ENCODE measurements at regions not wholly inside any gene's neighbourhood (a gene's known extent, or its start where the extent isn't known, plus 50 kb on each side); places are given as distances from the start of the nearest gene placed in this dataset.

DNA sequence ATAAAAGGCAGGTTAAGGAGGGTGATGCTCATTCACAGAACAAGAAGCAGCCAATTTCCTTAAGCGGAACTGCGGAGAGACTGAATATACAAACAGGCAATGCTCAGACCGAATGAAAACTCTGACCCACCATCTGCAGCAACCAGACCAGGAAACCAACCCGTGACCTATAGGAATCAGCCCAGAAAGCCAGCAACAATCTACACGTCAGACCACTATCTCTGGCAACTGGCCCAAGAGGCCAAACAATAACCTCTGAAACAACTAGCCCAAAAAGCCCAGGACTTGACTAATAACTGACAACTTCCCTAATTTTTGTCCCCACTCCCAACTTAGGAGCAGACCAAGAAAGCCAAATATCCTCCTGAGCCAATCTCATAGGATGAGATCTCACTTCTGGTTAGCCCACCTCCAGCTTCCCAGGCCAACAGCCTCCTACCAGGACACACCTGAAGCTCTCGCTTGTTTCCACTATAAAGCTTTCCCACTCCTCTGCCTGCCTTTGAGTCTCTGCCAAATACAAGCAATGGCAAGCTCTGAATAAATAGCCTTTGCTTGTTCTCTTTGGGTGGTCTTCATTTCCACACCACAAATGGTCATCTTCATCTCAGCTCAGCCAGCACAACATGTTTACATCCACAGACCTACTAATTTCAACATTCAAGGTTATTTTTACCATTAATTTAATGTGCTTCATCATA, 168.5 kb downstream of the HSD17B3 start:
- H3K36me3 ChIP-seq, result no peaks in the 10 kb centered on the region
- WGBS, 2 donors (ENCODE audit: low coverage in 1 of 2), result 88 to 100% methylated on average over 1 to 6 of the region's 6 CpGs
- intact Hi-C loops (cut with DNase I; ENCODE audit: low total_unique reads) (no loop called here), in situ Hi-C loops (cut with MboI; ENCODE audit: low pct_ligation_motif_present in 1 of 4, low pct_unique_long_range_greater_than_20kb in 1 of 4, low sequenced_read_pairs in 3 of 4) (no loop called here)
- H3K9me3 ChIP-seq, result no peaks in the 10 kb centered on the region
- no peaks in the 10 kb centered on the region for H3K27me3 ChIP-seq
- no peak overlapping the region for H3K4me3 ChIP-seq
- H3K4me1 ChIP-seq, result peaks cover 9 to 32% (median 18%) of the 10 kb centered on the region in 4 donors
- TF ChIP-seq, protein P1, sequence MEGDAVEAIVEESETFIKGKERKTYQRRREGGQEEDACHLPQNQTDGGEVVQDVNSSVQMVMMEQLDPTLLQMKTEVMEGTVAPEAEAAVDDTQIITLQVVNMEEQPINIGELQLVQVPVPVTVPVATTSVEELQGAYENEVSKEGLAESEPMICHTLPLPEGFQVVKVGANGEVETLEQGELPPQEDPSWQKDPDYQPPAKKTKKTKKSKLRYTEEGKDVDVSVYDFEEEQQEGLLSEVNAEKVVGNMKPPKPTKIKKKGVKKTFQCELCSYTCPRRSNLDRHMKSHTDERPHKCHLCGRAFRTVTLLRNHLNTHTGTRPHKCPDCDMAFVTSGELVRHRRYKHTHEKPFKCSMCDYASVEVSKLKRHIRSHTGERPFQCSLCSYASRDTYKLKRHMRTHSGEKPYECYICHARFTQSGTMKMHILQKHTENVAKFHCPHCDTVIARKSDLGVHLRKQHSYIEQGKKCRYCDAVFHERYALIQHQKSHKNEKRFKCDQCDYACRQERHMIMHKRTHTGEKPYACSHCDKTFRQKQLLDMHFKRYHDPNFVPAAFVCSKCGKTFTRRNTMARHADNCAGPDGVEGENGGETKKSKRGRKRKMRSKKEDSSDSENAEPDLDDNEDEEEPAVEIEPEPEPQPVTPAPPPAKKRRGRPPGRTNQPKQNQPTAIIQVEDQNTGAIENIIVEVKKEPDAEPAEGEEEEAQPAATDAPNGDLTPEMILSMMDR (IDR thresholded peaks at IDR 0.05), result no peak
- TF ChIP-seq POLR2AphosphoS5 (IDR thresholded peaks at IDR 0.05), result no peak
- no peak for TF ChIP-seq EP300 (IDR thresholded peaks at IDR 0.05; ENCODE audit: low read depth)
- no peak for TF ChIP-seq POLR2A (IDR thresholded peaks at IDR 0.05)
- no peak for DNase-seq
- H3K27ac ChIP-seq, result peak overlapping the region in 1 of 4 donors; percentile 5

DNA sequence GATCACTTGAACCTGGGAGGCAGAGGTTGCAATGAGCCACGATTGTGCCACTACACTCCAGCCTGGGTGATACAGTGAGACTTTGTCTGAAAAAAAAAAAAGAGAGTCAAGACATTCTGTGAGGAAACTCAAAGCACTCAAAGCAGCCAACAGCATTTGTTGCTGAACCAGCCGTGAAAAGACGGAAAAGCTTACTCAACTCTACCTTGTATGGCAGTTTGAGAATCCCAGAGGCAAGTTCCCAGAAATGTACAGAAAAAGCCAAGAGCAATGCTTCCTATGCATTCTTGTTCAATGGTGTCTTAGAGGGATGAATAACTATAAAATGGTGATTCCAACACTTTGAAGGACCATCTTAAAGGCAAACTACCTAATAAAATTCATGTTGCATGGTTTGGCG, 170.2 kb downstream of the HSD17B3 start:
- no peak for TF ChIP-seq EP300 (IDR thresholded peaks at IDR 0.05; ENCODE audit: low read depth)
- TF ChIP-seq POLR2AphosphoS5 (IDR thresholded peaks at IDR 0.05), result no peak
- no peak for TF ChIP-seq POLR2A (IDR thresholded peaks at IDR 0.05)
- TF ChIP-seq, protein P1 (IDR thresholded peaks at IDR 0.05), result no peak
- Histone ChIP-seq H3K4me3 (no peak overlapping the region), H3K27ac (no peak overlapping the region), H3K4me1 (peaks cover 4 to 18% (median 6%) of the 10 kb centered on the region in 4 donors), H3K36me3 (no peaks in the 10 kb centered on the region), H3K9me3 (no peaks in the 10 kb centered on the region), H3K27me3 (no peaks in the 10 kb centered on the region)
- no peak for DNase-seq
- in situ Hi-C loops (cut with MboI; ENCODE audit: low pct_ligation_motif_present in 1 of 4, low pct_unique_long_range_greater_than_20kb in 1 of 4, low sequenced_read_pairs in 3 of 4), result no loop called here
- intact Hi-C loops (cut with DNase I; ENCODE audit: low total_unique reads), result no loop called here
- WGBS, 2 donors (ENCODE audit: low coverage in 1 of 2), result 78% methylated on average over 4 of the region's 4 CpGs; no CpG with 5 or more reads in 1 of the 2 donors

DNA sequence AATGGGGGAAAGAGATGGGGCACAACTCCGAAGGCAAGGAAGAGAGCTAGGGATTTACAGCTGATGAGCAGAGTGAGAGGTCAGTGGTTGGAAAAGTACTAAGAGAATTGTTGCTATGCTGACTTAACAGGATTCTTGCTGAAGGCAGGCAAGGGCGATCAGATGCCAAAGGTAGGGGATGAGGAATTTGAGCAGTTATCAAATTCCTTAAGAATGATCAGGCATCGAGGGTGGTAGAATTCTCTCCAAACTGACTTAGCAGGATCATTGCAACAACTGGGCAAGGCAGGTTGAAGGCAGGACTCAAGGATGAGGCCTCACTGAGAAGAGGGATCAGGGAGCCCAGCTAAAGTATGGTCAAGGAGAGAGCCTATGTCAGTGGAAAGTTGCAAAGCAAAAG, 171.0 kb downstream of the HSD17B3 start:
- Histone ChIP-seq H3K27ac (no peak overlapping the region), H3K4me3 (no peak overlapping the region), H3K36me3 (no peaks in the 10 kb centered on the region), H3K4me1 (peaks cover 0 to 19% (median 0%) of the 10 kb centered on the region in 4 donors), H3K27me3 (no peaks in the 10 kb centered on the region), H3K9me3 (no peaks in the 10 kb centered on the region)
- WGBS, 2 donors (ENCODE audit: low coverage in 1 of 2), result 76 to 92% methylated on average over 3 of the region's 3 CpGs
- intact Hi-C loops (cut with DNase I; ENCODE audit: low total_unique reads) (no loop called here), in situ Hi-C loops (cut with MboI; ENCODE audit: low pct_ligation_motif_present in 1 of 4, low pct_unique_long_range_greater_than_20kb in 1 of 4, low sequenced_read_pairs in 3 of 4) (no loop called here)
- TF ChIP-seq EP300 (IDR thresholded peaks at IDR 0.05; ENCODE audit: low read depth) (no peak), POLR2A (IDR thresholded peaks at IDR 0.05) (no peak), POLR2AphosphoS5 (IDR thresholded peaks at IDR 0.05) (no peak)
- TF ChIP-seq, protein P1 (IDR thresholded peaks at IDR 0.05), result no peak
- DNase-seq, result no peak

DNA sequence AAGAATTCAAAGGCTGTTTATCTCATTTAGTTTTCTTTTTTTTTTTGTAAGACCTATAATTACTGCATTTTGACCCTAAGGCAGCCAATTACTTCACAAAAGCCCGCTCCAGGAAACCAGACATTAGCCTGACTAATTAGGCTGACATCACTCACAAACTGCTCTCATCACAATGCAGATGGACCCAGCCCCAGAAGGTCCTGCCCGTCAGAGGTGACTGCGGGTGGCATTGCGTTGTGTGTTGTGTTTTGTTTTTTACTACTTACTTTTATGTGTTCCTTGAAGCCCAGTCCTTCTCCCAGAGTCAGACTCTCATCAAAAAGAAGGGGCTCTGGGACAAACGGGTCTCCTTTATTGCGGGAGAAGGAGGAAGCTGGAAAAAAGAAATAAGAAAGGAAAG, 172.2 kb downstream of the HSD17B3 start:
- WGBS, 2 donors (ENCODE audit: low coverage in 1 of 2), result 40 to 71% methylated on average over 6 of the region's 6 CpGs
- no peaks in the 10 kb centered on the region for H3K27me3 ChIP-seq
- H3K4me3 ChIP-seq, result no peak overlapping the region
- no peaks in the 10 kb centered on the region for H3K36me3 ChIP-seq
- intact Hi-C loops (cut with DNase I; ENCODE audit: low total_unique reads), result no loop called here
- in situ Hi-C loops (cut with MboI; ENCODE audit: low pct_ligation_motif_present in 1 of 4, low pct_unique_long_range_greater_than_20kb in 1 of 4, low sequenced_read_pairs in 3 of 4), result no loop called here
- DNase-seq, result no peak
- TF ChIP-seq POLR2AphosphoS5 (IDR thresholded peaks at IDR 0.05) (no peak), EP300 (IDR thresholded peaks at IDR 0.05; ENCODE audit: low read depth) (no peak), POLR2A (IDR thresholded peaks at IDR 0.05) (no peak)
- TF ChIP-seq, protein P1 (IDR thresholded peaks at IDR 0.05), result no peak
- no peaks in the 10 kb centered on the region for H3K9me3 ChIP-seq
- peaks cover 0 to 10% (median 0%) of the 10 kb centered on the region in 4 donors for H3K4me1 ChIP-seq
- no peak overlapping the region for H3K27ac ChIP-seq
